OCI-LY3 (cell line): ENCODE measurements at regions not wholly inside any gene's neighbourhood (a gene's known extent, or its start where the extent isn't known, plus 50 kb on each side); places are given as distances from the start of the nearest gene placed in this dataset.

Source experiments
- CTCF ChIP-seq: fragments of 200-600, 300-600 bp; sonication (generic); IDR thresholded peaks from 2 replicates; pipeline ENCODE4 v1.5.1; 2014; ENCODE audit warnings: antibody characterized with exemption, low read length, low read depth
- EZH2phosphoT487 ChIP-seq: fragments of 200-600 bp; shearing (Covaris generic); IDR thresholded peaks from 2 replicates; pipeline ENCODE4 v1.6.1; 2018; ENCODE audit warnings: antibody characterized with exemption, mixed run types, low read depth

- no peak for TF ChIP-seq CTCF
- TF ChIP-seq EZH2phosphoT487 = no peak
Observed at GRCh38 chr5:57659886-57660285, 177.3 kb upstream of the ACTBL2 start.
